ENCODE measurements at regions not wholly inside any gene's neighbourhood (a gene's known extent, or its start where the extent isn't known, plus 50 kb on each side); places are given as distances from the start of the nearest gene placed in this dataset.

DNA sequence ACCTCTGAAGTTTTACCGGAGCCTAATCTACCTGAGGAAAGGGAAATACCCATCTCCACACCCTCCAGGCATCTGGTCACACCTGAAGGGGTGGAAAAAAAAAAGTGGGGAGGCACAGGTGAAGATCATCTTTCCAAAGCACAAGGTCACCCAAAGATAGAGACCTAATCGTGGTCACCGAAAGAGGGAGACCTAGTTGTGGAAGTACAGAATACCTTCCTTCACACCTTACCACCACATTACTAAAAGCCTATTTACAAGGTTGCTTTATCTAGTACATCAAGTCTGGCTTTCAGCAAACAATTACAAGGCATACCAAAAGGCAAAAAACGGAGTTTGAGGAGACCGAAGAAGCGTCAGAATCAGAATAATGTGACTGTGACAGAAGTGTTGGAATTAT lies 110.0 kb upstream of the ARPP21 start:
- DNase-seq: no peak

DNA sequence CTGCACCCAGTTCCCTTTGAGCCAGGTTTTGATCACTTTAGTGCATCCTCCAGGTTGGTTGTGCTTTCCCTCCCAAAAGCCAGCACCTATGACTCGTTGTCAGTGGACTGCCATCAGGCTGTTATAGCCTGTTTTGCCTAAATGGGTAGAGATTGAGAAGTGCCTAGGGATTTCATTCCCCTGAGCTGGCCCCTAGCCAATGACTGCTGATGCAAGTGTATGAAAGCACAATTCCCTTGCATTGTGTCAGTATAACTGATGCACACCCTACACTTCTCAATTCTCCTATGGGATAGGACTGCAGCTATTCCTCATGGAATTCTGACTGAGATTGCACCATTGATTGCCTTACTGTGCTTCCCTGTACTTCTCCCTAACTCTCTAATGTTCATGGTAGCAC lies 102.1 kb upstream of the ARPP21 start:
- peak; percentile 47 for DNase-seq

DNA sequence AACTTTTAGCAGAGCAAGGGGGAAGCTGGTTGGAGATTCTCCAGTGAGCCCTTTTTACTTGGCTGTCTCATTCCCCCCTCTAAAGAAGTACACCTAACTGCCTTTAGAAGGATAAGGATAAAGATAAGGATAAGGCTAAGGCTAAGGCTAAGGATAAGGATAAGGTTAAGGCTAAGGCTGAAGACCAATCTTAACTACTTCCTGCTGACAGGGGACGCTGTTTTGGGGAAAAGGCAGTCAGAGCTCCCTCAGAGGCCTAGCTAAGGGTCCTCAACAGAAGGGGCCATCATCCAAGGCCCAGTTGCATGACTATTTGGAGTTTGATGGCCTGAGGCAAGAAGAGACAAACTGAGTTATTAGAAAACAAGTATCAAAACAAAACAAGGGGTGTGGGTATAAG lies 94.3 kb upstream of the ARPP21 start:
- DNase-seq: no peak

GRCh38 chr3:35549690-35550089 lies 89.6 kb upstream of the ARPP21 start:
- no peak for DNase-seq

GRCh38 chr3:35562141-35562540 lies 77.2 kb upstream of the ARPP21 start:
- DNase-seq: no peak

- no peak for DNase-seq
Measured at GRCh38 chr3:35565048-35565447, 74.3 kb upstream of the ARPP21 start.

Measured in fibroblast of skin of right biceps (primary cell).